ENCODE measurements at regions not wholly inside any gene's neighbourhood (a gene's known extent, or its start where the extent isn't known, plus 50 kb on each side); places are given as distances from the start of the nearest gene placed in this dataset.
"Not testable (repeated sequence)": the region's sequence is repeated elsewhere in the genome, so short reads cannot be mapped to it uniquely, and the experiment has no call there.

DNA sequence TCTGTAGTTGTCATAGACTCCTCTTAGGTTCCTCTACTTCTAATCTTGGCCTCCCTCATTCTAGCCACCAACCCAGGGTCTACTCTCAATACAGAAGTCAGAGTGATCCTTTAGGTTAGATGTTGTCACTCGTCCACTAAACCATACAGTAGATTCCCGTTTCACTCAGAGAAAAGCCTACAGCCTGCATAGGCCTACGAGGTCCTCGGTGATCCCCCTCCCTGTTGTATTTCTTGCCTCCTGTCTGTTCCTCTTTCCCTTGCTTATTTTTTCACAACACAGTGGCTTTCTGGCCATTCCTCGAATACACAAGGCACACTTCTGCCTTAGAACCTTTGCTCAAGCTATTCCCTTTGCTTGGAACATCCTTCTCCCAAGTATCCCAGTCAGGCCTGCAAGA lies 183.0 kb upstream of the PRSS1 start:
- TF ChIP-seq, protein P1, sequence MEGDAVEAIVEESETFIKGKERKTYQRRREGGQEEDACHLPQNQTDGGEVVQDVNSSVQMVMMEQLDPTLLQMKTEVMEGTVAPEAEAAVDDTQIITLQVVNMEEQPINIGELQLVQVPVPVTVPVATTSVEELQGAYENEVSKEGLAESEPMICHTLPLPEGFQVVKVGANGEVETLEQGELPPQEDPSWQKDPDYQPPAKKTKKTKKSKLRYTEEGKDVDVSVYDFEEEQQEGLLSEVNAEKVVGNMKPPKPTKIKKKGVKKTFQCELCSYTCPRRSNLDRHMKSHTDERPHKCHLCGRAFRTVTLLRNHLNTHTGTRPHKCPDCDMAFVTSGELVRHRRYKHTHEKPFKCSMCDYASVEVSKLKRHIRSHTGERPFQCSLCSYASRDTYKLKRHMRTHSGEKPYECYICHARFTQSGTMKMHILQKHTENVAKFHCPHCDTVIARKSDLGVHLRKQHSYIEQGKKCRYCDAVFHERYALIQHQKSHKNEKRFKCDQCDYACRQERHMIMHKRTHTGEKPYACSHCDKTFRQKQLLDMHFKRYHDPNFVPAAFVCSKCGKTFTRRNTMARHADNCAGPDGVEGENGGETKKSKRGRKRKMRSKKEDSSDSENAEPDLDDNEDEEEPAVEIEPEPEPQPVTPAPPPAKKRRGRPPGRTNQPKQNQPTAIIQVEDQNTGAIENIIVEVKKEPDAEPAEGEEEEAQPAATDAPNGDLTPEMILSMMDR (conservative IDR thresholded peaks at IDR 0.05; ENCODE audit: control insufficient read depth, insufficient read depth, low read depth, low read length), result no peak
- H3K4me3 ChIP-seq (ENCODE audit: control insufficient read depth, low read depth, low read length), result no peak overlapping the region
- no peak for DNase-seq (ENCODE audit: low read depth)

DNA sequence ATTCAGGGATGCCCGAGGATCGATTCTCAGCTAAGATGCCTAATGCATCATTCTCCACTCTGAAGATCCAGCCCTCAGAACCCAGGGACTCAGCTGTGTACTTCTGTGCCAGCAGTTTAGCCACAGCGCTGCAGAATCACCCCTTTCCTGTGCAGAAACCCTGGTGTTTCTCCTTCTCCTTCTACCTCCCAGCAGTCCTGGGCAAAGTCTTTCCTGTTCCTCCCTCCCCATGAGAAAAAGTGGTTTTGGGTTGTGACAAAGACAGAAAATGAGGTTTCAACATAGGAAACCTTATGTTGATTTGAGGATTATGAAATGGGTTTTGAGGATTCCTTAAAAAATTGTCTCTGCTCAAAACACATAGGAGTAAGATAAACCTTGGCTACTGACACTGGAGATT lies 185.1 kb upstream of the PRSS1 start:
- not testable (repeated sequence) for H3K4me3 ChIP-seq (ENCODE audit: control insufficient read depth, low read depth, low read length)
- DNase-seq (ENCODE audit: low read depth), result peak; percentile 52

DNA sequence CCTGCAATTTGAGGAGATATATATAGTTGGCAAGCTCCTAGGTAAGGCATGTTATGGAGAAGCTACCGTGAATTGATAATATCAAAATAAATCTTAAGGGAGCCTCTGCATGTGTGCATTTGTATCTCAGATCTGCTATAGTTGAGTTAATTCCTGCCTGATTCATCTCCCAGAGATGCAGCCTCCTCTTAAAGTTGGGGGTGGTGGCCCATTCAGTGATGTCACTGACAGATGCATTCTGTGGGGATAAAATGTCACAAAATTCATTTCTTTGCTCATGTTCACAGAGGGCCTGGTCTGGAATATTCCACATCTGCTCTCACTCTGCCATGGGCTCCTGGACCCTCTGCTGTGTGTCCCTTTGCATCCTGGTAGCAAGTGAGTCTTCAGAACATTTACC lies 185.8 kb upstream of the PRSS1 start:
- TF ChIP-seq, protein P1 (conservative IDR thresholded peaks at IDR 0.05; ENCODE audit: control insufficient read depth, insufficient read depth, low read depth, low read length), result no peak
- H3K4me3 ChIP-seq (ENCODE audit: control insufficient read depth, low read depth, low read length), result no peak overlapping the region
- DNase-seq (ENCODE audit: low read depth), result peak; percentile 39

DNA sequence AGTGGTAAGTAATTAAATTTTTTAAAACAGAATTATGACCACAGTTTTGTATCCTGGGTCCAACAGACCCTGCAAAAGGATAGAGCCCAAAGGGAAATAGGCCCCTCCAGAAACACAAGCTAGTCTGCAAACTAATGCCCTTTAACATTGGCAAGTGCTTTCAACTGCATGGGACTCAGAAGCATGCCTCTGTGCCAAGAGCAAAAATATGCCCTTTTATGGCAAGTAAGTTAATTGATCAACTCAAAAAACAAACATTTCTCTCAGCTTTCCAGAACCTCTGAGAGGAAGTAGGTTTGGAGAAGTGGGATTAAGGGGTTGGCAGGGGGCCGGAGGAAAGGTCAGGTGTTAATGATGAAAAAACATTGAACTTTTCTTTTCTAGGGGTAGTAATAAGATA lies 186.6 kb upstream of the PRSS1 start:
- H3K4me3 ChIP-seq (ENCODE audit: control insufficient read depth, low read depth, low read length), result no peak overlapping the region
- DNase-seq (ENCODE audit: low read depth), result no peak
- TF ChIP-seq, protein P1 (conservative IDR thresholded peaks at IDR 0.05; ENCODE audit: control insufficient read depth, insufficient read depth, low read depth, low read length), result no peak

DNA sequence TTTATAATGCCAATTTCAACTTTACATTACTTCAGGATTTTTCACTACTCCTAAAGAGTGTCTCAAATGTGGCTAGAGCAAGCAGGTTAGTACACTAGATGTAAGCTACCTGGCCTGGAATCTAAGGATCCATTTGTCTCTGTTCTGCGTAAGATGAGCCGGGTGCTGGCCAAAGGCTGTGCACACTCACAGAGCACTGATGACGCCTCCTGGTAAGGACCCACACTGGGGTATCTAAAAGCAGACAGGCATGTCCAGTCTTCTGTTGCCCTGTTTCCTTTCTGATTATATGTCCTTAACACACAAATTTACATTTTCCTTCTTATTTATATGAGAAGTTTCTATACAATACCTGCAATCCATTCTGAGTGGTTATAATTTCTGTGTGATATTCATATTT lies 187.9 kb upstream of the PRSS1 start:
- DNase-seq (ENCODE audit: low read depth); H3K4me3 ChIP-seq (ENCODE audit: control insufficient read depth, low read depth, low read length): not testable (repeated sequence)

DNA sequence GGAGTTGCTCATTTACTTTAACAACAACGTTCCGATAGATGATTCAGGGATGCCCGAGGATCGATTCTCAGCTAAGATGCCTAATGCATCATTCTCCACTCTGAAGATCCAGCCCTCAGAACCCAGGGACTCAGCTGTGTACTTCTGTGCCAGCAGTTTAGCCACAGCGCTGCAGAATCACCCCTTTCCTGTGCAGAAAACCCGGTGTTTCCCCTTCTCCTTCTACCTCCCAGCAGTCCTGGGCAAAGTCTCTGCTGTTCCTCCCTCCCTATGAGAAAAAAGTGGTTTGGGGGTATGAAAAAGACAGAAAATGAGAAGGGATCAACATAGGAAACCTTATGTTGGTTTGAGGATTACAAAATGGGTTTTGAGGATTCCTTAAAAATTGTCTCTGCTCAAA lies 188.5 kb upstream of the PRSS1 start:
- H3K4me3 ChIP-seq (ENCODE audit: control insufficient read depth, low read depth, low read length); DNase-seq (ENCODE audit: low read depth): not testable (repeated sequence)

DNA sequence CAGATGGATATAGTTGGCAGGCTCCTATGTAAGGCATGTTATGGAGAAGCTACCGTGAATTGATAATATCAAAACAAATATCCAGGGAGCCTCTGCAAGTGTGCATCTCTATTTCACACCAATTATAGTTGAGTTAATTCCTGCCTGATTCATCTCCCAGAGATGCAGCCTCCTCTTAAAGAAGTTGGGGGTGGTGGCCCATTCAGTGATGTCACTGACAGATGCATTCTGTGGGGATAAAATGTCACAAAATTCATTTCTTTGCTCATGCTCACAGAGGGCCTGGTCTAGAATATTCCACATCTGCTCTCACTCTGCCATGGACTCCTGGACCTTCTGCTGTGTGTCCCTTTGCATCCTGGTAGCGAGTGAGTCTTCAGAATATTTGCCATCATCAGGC lies 189.1 kb upstream of the PRSS1 start:
- DNase-seq (ENCODE audit: low read depth), result no peak
- no peak overlapping the region for H3K4me3 ChIP-seq (ENCODE audit: control insufficient read depth, low read depth, low read length)
- TF ChIP-seq, protein P1 (conservative IDR thresholded peaks at IDR 0.05; ENCODE audit: control insufficient read depth, insufficient read depth, low read depth, low read length), result no peak

DNA sequence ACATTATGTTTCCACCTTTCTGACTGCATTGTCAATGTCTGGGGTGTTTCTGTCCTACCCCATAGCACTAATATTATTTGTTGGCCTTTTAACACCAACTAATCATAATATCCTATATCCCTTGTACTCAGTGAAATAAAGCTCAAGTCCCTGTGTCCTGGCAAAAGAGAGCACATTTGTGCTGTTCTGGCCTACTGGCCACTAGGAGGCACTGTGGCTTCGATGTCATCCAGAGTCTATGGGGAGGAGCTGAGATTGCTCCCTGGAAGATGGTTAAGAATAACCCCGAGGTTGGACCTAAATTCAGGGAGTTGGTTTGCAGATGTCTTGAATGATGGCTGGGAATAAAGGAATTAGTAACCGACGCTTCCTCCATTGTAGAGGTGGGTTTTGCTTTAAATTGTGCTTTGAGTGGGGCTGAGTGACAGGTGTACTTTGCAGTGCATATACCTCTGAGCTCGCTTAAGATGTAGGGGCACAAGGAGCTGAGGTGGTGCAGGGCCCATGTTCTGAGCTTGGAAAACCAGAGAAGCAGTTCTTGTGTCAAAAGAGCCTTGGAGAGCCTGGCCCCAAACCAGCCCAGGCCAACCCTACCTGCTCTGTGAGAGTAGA lies 191.2 kb upstream of the PRSS1 start:
- TF ChIP-seq, protein P1 (conservative IDR thresholded peaks at IDR 0.05; ENCODE audit: control insufficient read depth, insufficient read depth, low read depth, low read length), result peak; percentile 99
- peak overlapping the region; percentile 23 for H3K4me3 ChIP-seq (ENCODE audit: control insufficient read depth, low read depth, low read length)

More for the DNA sequence above, 191.2 kb upstream of the PRSS1 start:
- DNase-seq (ENCODE audit: low read depth), result peak; percentile 90
